ENCODE measurements at regions not wholly inside any gene's neighbourhood (a gene's known extent, or its start where the extent isn't known, plus 50 kb on each side); places are given as distances from the start of the nearest gene placed in this dataset.

DNA sequence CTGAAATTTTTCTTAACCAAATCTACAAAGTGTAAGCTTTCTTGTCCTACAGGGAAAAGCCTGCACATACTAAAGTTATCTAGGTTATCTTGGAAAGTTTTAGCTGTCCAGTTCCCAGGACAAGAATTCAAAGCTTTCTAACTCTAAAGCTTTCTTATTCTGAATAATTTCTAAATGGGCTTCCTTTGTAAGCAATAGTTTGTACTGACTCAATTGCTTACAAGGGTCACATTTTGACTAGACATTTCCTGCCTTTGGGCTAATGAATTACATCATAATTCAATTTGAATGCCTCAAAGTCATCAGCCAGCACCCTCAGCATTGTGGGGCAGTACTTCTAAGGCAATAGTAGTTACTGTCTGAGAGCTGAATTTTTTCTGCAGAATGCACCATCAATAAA, 223.0 kb downstream of the LTN1 start:
- intact Hi-C loops (cut with DNase I; ENCODE audit: low total_unique reads) = no loop called here
- Histone ChIP-seq H3K4me1 (peaks cover 0 to 8% (median 2%) of the 10 kb centered on the region in 4 donors), H3K36me3 (no peaks in the 10 kb centered on the region), H3K9me3 (no peaks in the 10 kb centered on the region), H3K27ac (no peak overlapping the region), H3K27me3 (no peaks in the 10 kb centered on the region), H3K4me3 (no peak overlapping the region)
- TF ChIP-seq EP300 (IDR thresholded peaks at IDR 0.05; ENCODE audit: low read depth) (no peak), POLR2AphosphoS5 (IDR thresholded peaks at IDR 0.05) (no peak), POLR2A (IDR thresholded peaks at IDR 0.05) (no peak)
- TF ChIP-seq, protein P1, sequence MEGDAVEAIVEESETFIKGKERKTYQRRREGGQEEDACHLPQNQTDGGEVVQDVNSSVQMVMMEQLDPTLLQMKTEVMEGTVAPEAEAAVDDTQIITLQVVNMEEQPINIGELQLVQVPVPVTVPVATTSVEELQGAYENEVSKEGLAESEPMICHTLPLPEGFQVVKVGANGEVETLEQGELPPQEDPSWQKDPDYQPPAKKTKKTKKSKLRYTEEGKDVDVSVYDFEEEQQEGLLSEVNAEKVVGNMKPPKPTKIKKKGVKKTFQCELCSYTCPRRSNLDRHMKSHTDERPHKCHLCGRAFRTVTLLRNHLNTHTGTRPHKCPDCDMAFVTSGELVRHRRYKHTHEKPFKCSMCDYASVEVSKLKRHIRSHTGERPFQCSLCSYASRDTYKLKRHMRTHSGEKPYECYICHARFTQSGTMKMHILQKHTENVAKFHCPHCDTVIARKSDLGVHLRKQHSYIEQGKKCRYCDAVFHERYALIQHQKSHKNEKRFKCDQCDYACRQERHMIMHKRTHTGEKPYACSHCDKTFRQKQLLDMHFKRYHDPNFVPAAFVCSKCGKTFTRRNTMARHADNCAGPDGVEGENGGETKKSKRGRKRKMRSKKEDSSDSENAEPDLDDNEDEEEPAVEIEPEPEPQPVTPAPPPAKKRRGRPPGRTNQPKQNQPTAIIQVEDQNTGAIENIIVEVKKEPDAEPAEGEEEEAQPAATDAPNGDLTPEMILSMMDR (IDR thresholded peaks at IDR 0.05) = no peak
- in situ Hi-C loops (cut with MboI; ENCODE audit: low pct_ligation_motif_present in 1 of 4, low pct_unique_long_range_greater_than_20kb in 1 of 4, low sequenced_read_pairs in 3 of 4) = no loop called here
- no peak for DNase-seq

DNA sequence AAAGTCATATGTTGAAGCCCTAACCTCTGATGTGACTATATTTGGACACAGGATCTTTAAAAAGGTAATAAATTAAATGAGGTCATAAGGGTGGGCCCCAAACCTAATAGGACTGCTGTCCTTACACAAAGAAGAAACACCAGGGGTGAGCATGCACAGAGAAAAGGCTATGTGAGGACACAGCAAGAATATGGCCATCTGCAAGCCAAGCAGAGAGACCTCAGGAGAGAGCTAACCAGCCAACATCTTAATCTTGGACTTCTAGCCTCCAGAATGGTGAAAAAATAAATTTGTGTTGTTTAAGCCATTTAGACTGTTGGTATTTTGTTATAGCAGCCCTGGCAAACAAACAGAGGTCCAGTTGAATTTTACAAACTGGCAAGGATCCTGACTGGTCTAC, 223.9 kb downstream of the LTN1 start:
- in situ Hi-C loops (cut with MboI; ENCODE audit: low pct_ligation_motif_present in 1 of 4, low pct_unique_long_range_greater_than_20kb in 1 of 4, low sequenced_read_pairs in 3 of 4) = no loop called here
- no peak for DNase-seq
- H3K27ac ChIP-seq = no peak overlapping the region
- H3K27me3 ChIP-seq = no peaks in the 10 kb centered on the region
- H3K4me1 ChIP-seq = peaks cover 0 to 8% (median 2%) of the 10 kb centered on the region in 4 donors
- no peak overlapping the region for H3K4me3 ChIP-seq
- H3K9me3 ChIP-seq = no peaks in the 10 kb centered on the region
- intact Hi-C loops (cut with DNase I; ENCODE audit: low total_unique reads) = no loop called here
- no peaks in the 10 kb centered on the region for H3K36me3 ChIP-seq
- TF ChIP-seq, protein P1 (IDR thresholded peaks at IDR 0.05) = no peak
- TF ChIP-seq POLR2A (IDR thresholded peaks at IDR 0.05) (no peak), POLR2AphosphoS5 (IDR thresholded peaks at IDR 0.05) (no peak), EP300 (IDR thresholded peaks at IDR 0.05; ENCODE audit: low read depth) (no peak)

DNA sequence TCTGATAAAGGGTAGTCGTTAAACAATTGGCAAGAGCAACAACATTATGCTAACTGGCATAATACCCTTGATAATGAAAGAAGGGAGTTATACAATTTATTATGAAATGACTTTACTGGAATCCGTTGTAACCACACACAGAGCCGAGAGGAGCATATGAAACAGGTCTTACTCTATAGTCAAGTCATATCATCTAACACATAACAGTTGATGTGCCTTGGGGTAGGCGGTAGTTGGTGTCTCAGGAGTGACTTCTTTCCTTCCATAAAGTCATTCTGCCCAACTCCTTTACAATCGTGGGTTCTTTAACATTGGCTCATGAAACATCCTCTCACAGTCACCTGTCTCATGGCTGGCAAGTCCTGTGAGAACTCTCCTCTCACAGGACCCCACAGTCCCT, 225.2 kb downstream of the LTN1 start:
- no peaks in the 10 kb centered on the region for H3K9me3 ChIP-seq
- H3K36me3 ChIP-seq = no peaks in the 10 kb centered on the region
- TF ChIP-seq POLR2A (IDR thresholded peaks at IDR 0.05) = no peak
- TF ChIP-seq POLR2AphosphoS5 (IDR thresholded peaks at IDR 0.05) = no peak
- no peak for TF ChIP-seq EP300 (IDR thresholded peaks at IDR 0.05; ENCODE audit: low read depth)
- TF ChIP-seq, protein P1 (IDR thresholded peaks at IDR 0.05) = no peak
- in situ Hi-C loops (cut with MboI; ENCODE audit: low pct_ligation_motif_present in 1 of 4, low pct_unique_long_range_greater_than_20kb in 1 of 4, low sequenced_read_pairs in 3 of 4) (no loop called here), intact Hi-C loops (cut with DNase I; ENCODE audit: low total_unique reads) (no loop called here)
- H3K27me3 ChIP-seq = no peaks in the 10 kb centered on the region
- DNase-seq = no peak
- H3K4me1 ChIP-seq = peaks cover 0 to 8% (median 2%) of the 10 kb centered on the region in 4 donors
- H3K4me3 ChIP-seq = no peak overlapping the region
- no peak overlapping the region for H3K27ac ChIP-seq
- 84 to 100% methylated on average over 1 to 5 of the region's 5 CpGs for WGBS, 2 donors (ENCODE audit: low coverage in 1 of 2)

DNA sequence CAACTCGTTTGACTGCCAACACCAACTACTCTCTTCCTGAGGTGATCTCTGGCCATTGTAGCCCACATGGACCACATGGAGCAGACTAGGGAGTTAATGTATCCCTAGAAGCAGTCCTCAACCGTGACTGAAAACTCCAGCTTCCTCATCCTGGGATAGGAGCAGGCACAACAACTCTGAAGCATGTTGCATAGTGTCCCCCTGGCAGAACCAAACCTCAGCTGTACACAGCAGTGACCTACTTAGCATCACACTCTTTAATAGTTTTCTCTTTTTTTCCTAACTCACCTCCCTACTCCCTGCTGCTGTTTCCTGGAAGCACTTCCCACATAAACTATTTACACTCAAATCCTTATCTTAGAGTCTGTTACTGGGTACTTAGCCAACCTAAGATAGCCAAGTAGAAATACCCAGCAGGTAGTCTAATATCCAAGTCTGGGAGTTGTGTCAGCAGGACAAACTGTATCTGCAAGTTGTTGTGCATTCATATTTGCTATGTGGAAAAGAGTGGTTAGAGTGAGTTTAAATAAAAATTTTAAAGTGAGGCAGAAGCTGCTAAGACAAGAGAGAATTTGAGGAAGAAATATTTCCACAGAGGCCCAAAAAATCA, 228.8 kb downstream of the LTN1 start:
- Histone ChIP-seq H3K4me3 (no peak overlapping the region), H3K36me3 (no peaks in the 10 kb centered on the region), H3K27me3 (no peaks in the 10 kb centered on the region), H3K4me1 (no peaks in the 10 kb centered on the region), H3K9me3 (no peaks in the 10 kb centered on the region), H3K27ac (no peak overlapping the region)
- intact Hi-C loops (cut with DNase I; ENCODE audit: low total_unique reads) (no loop called here), in situ Hi-C loops (cut with MboI; ENCODE audit: low pct_ligation_motif_present in 1 of 4, low pct_unique_long_range_greater_than_20kb in 1 of 4, low sequenced_read_pairs in 3 of 4) (no loop called here)
- 33% methylated on average over 2 of the region's 2 CpGs; no CpG with 5 or more reads in 1 of the 2 donors for whole genome bisulfite sequencing, 2 donors (ENCODE audit: low coverage in 1 of 2)
- no peak for DNase-seq
- TF ChIP-seq, protein P1 (IDR thresholded peaks at IDR 0.05) = no peak
- TF ChIP-seq EP300 (IDR thresholded peaks at IDR 0.05; ENCODE audit: low read depth) = no peak

Measured in transverse colon (tissue), 4 donors.